ENCODE measurements at regions not wholly inside any gene's neighbourhood (a gene's known extent, or its start where the extent isn't known, plus 50 kb on each side); places are given as distances from the start of the nearest gene placed in this dataset.

DNA sequence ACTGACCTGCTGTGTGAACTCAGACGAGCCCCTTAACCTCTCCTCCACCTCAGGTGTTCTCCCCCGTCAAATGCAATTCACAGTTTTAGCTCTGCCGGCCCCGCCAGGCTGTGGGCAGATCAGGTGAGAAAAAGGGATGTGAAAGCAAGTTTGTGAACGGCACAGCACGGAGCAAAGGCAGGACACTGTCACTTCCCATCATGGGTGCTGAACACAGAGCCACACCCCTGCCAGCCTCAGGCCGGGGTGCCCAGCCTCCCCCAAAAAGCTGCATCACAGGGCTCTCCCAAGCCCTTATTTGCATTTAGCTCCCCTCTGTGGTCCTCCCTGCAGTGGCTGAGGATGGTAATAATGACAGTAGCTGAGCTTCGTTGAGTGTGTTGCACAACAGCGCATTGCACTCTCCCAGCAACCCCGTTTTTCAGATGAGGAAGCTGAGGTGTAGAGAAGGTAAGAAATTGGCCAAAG, 88.8 kb upstream of the TNRC6C start:
- TF ChIP-seq CTCF (conservative IDR thresholded peaks at IDR 0.05; ENCODE audit: low read depth, low read length): no peak
- H3K4me3 ChIP-seq (ENCODE audit: low read depth, low read length): no peak overlapping the region
- no peak for DNase-seq (ENCODE audit: low read depth)

DNA sequence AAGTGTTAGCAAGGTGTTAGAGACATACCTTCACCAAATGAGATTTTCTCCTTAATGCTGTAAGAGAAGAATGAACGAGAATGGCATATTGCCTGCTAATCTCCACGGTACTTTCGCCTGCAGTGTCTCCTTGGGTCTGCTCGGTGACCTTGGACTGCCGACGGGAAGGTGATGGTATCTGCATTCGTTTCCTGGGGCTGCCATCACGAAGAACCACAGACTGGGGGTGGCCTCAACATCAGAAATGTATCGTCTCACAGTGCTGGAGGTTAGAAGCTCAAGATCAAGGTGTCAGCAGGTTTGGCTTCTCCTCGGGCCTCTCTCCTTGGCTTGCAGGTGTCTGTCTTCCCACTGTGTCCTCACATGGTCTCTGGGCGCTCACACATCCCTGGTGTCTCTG, 86.3 kb upstream of the TNRC6C start:
- H3K4me3 ChIP-seq (ENCODE audit: low read depth, low read length): no peak overlapping the region
- DNase-seq (ENCODE audit: low read depth): no peak
- TF ChIP-seq CTCF (conservative IDR thresholded peaks at IDR 0.05; ENCODE audit: low read depth, low read length): no peak

DNA sequence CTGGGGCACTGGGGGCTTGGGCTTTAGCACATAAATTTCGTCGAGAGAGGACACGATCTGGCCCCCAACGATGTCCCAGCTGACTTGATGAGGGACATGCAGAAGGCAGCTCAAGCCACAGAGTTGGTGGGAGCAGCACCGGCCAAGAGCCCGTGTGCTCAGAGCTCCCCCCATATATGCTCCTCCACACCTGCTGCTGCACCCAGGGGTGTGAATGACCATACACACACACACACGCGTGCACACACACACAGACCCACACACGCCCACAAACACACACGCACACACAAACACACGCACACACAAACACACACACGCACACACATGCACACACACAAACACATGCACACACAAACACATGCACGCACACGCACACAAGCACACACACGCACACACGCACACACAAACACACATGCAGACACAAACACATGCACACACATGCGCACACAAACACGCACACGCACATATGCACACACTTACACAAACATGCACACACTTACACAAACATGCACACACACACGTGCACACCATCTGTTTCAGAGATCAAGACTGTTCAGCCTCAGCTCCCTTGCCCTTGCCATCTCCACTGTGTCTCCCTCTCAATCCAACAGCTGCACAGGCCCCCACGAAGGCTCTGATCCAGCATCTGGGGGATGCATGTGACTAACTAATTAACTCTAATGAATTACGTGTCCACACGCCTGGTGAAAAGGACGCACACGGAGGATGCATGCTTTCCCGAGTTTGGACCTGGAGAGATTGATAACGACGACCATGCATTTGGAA, 85.6 kb upstream of the TNRC6C start:
- no peak overlapping the region for H3K4me3 ChIP-seq (ENCODE audit: low read depth, low read length)
- DNase-seq (ENCODE audit: low read depth): no peak
- TF ChIP-seq CTCF (conservative IDR thresholded peaks at IDR 0.05; ENCODE audit: low read depth, low read length): no peak

DNA sequence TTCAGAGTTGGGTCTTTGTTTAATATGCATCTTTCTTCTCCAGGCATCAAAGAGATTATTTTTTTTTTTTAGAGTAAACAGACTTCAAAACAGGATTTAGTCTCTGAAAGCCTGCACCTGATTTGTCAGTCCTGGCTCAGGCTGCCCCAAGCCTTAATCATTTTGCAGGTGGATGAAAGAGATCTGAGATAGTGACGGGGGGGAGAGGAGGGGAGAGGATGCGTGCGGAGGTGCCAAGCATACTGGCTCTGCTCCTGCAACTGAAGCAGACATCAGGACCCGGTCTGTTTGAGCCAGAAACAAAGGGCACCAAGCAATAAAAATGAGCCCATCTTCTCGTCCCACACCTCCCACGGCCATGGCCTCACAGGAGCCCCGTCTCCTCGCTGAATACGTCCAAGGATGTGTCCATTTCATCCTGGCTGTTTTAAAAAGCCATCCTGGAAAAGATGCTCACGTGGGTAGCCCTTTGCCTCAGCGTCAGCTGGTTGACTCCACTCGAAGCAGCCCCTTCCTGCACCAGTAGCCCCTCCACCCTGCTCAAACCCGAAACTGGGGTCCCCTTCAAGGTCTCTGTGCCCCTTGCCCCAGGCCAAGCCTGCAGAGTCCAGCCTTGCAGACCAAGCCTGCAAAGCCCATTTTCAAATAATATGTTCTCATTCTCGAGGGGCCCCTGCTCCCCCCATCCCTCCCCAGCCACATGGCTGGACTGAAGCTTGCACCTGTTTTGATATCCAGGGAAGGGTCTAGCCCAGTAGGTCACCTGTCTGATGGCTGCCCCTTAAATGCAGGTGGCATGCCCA, 84.8 kb upstream of the TNRC6C start:
- no peak overlapping the region for H3K4me3 ChIP-seq (ENCODE audit: low read depth, low read length)
- DNase-seq (ENCODE audit: low read depth): no peak
- TF ChIP-seq CTCF (conservative IDR thresholded peaks at IDR 0.05; ENCODE audit: low read depth, low read length): no peak

- DNase-seq (ENCODE audit: low read depth): no peak
- TF ChIP-seq CTCF (conservative IDR thresholded peaks at IDR 0.05; ENCODE audit: low read depth, low read length): no peak
- H3K4me3 ChIP-seq (ENCODE audit: low read depth, low read length): no peak overlapping the region
Observed at GRCh38 chr17:77874303-77875050, 84.0 kb upstream of the TNRC6C start.

DNA sequence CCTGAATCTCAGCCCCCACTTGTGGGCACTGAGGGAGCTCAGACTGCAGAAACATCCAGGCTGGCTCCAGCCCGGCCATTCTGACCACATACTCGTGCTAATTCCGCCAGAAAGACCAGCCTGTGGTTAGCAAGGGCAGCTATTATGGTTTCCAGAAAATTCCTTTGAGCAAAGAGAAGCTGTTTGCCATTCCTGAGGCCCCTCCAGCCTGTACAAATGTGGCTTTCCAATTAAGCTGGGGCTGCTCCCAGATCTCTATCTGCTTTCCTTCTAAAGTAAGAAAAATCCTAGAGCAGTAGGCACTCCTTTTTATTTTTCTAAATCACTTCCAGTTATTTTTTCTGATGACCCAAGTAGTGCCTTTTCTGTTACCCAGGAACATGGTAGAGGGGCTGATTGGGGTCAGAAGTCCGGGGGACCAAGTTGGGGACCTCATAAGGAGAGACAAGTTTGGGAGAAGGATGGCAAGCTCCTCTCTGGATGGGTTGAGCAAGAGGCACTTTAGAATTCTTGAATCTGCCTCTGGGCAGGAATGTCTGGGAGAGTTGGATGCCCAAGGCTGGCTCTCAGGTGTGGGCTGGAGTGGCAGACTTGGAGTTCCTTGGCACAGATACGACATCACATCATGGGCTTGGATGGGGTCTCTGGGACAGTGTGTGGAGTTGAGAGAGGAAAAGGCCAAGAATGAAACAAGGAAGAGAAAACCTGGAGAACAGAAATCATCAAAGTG, 83.3 kb upstream of the TNRC6C start:
- TF ChIP-seq CTCF (conservative IDR thresholded peaks at IDR 0.05; ENCODE audit: low read depth, low read length): no peak
- peak; percentile 55 for DNase-seq (ENCODE audit: low read depth)
- H3K4me3 ChIP-seq (ENCODE audit: low read depth, low read length): no peak overlapping the region
